Central memory CD8-positive, alpha-beta T cell (primary cell): ENCODE measurements at regions not wholly inside any gene's neighbourhood (a gene's known extent, or its start where the extent isn't known, plus 50 kb on each side); places are given as distances from the start of the nearest gene placed in this dataset.

Source experiments
- ATAC-seq: fragments of 150-1000 bp; cut with Tn5 transposase; replicated peaks from 2 replicates; pipeline ENCODE4 v1.10.0; 2022; ENCODE audit warnings: mild to moderate bottlenecking, moderate FRiP score, moderate number of reproducible peaks; ENCODE audit not compliant: poor library complexity, severe bottlenecking; ENCODE audit errors: extremely low read depth
- DNase-seq, 2 donors: peaks; one replicate each; pipeline ENCODE4 v3.0.0; 2021; ENCODE audit warnings: low spot score in 2 of 2
- H3K27ac Mint-ChIP-seq: one replicate; pipeline ENCODE4 v1.8.0; 2022; ENCODE audit warnings: low read depth, mild to moderate bottlenecking, moderate library complexity, mixed read lengths
- H3K27me3 Mint-ChIP-seq: one replicate; pipeline ENCODE4 v1.8.0; 2022; ENCODE audit warnings: mixed read lengths
- H3K36me3 Mint-ChIP-seq: one replicate; pipeline ENCODE4 v1.8.0; 2022; ENCODE audit warnings: mild to moderate bottlenecking, moderate library complexity, mixed read lengths; ENCODE audit not compliant: insufficient read depth
- H3K4me1 Mint-ChIP-seq: one replicate; pipeline ENCODE4 v1.8.0; 2022; ENCODE audit warnings: mixed read lengths
- H3K4me3 Mint-ChIP-seq: one replicate; pipeline ENCODE4 v1.8.0; 2022; ENCODE audit warnings: mild to moderate bottlenecking, moderate library complexity, mixed read lengths
- H3K9me3 Mint-ChIP-seq: one replicate; pipeline ENCODE4 v1.8.0; 2022; ENCODE audit warnings: mixed read lengths

DNA sequence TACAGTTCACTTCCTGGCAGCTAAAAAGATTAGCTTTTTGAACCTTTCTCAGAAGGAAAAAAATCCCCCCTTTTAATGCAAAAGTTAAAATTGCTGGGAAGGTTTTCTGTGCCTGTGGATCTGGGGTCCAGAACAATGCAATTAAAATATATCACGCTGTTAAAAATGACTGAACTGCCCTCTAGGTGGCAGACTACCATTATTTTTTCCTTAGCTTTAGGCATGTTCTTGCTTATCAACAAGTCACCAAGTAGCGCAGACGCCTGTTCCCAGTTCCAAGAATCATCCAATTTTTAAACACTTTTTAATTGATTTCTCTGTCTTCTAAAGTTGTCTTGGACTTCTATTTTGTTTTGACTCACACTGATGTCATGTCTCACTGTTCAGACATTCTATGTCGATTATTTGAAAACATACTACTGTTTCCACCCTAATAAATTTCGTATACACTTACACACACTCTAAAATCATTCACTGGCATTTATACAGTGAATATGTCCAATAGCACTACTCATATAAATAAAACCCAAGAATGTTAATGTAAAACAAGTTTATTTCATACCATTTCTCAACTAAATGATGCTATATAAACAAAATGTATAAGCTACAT is 661.6 kb downstream of the RAPGEF2 start:
- Mint-ChIP-seq H3K4me3 (no peak overlapping the region), H3K27me3 (no peaks in the 10 kb centered on the region), H3K9me3 (peaks cover 9% of the 10 kb centered on the region), H3K27ac (no peak overlapping the region), H3K4me1 (no peaks in the 10 kb centered on the region), H3K36me3 (no peaks in the 10 kb centered on the region)
- DNase-seq: no peak
- no peak for ATAC-seq

DNA sequence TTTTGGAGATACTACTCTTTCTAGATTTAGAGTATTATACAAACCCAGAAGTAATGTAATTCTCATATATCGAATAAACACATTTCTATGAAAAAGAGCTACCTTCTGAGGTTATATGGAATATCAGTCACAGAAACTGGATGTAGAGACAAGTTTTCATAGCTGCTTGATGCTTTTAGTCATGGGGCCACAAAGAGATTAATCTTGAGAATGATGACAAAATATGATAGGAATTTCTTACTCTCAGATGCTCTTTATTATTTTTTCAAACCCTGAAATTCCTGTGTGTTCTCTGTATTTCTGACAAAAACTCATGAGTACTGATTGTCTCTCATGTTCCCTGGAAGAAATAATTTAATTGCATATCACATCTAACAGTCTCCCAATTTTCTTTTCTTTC is 662.5 kb downstream of the RAPGEF2 start:
- Mint-ChIP-seq H3K4me3 (no peak overlapping the region), H3K9me3 (peaks cover 9% of the 10 kb centered on the region), H3K27ac (no peak overlapping the region), H3K27me3 (no peaks in the 10 kb centered on the region), H3K36me3 (no peaks in the 10 kb centered on the region), H3K4me1 (no peaks in the 10 kb centered on the region)
- DNase-seq: no peak
- ATAC-seq: no peak

DNA sequence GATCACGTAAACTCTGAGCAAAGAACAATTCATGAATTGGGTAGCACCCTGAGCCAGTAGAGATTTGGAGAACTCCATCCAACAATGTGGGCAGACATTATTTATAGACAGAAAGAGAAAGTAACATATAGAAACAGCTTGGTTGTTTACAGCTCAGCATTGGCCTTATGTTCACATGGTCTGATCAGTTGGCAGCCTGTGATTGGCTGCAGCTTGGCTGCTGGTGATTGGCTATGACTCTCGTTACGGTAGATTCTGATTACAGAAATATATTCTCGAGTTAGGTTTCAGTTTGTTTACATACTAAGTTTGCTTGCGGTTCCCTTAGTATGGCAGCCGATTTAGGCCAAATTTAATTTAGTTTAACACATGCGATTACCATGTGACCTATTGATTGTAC is 663.4 kb downstream of the RAPGEF2 start:
- H3K36me3 Mint-ChIP-seq: no peaks in the 10 kb centered on the region
- ATAC-seq (no peak), DNase-seq (no peak)
- H3K27ac Mint-ChIP-seq: no peak overlapping the region
- no peaks in the 10 kb centered on the region for H3K27me3 Mint-ChIP-seq
- H3K9me3 Mint-ChIP-seq: peaks cover 9% of the 10 kb centered on the region
- no peak overlapping the region for H3K4me3 Mint-ChIP-seq
- H3K4me1 Mint-ChIP-seq: no peaks in the 10 kb centered on the region

DNA sequence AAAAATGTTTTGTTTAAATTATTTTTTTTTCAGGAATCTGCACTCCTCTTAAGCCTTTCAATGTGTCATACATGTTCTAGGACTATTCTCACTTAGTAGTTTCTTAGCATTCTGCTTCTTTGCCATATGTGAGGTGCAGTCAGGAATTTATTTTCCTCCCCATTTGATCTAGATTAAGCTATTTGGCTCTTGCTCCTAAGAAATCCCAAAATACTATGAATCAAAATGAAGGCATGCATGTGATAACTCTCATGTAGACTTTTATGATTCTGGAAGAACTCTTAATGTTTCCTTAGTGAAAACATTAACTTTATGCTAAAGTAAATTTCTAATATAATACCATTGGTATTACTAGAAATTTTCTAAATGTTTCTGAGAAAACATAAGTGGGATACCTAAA is 664.5 kb downstream of the RAPGEF2 start:
- Mint-ChIP-seq H3K27me3 (no peaks in the 10 kb centered on the region), H3K4me1 (no peaks in the 10 kb centered on the region), H3K27ac (no peak overlapping the region), H3K36me3 (no peaks in the 10 kb centered on the region), H3K9me3 (peaks cover 11% of the 10 kb centered on the region), H3K4me3 (no peak overlapping the region)
- DNase-seq (no peak), ATAC-seq (no peak)

DNA sequence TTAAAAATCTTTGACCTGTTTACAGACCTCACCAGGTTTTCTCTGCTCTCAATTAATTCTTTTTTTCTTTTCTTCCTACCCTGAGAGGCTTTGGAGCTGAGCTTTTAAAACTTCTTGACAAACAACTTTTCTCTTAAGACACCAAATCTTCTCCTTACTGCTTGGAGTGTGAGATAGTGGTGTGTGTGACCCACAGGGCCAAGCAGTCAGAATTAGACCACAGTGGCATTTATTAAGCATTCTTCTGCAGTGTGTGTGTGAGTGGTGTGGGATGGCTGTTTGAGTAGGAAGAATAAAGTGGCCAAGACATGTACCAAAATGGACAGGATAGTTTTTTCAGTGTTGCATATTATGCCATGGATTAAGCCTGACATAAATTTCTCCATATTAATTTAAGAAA is 665.1 kb downstream of the RAPGEF2 start:
- ATAC-seq: no peak
- Mint-ChIP-seq H3K4me3 (no peak overlapping the region), H3K36me3 (no peaks in the 10 kb centered on the region), H3K27me3 (no peaks in the 10 kb centered on the region), H3K4me1 (no peaks in the 10 kb centered on the region), H3K27ac (no peak overlapping the region), H3K9me3 (peaks cover 14% of the 10 kb centered on the region)
- DNase-seq: no peak

DNA sequence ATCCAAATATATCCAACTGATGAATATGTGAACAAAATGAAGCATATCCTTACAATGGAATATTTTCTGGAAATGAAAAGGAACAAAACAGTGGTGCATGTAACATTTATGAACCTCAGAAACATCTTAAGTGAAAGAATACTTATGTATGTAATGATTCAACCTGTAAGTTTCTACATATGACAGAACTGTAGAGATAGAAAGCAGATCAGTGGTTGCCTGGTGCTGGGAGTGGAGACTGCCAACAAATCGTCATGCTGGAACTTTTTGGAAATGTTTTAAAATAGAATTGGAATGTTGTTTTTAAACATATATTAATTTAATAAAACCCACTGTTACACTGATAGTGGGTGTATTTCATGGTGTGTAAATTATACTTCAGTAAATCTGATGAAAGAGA is 667.5 kb downstream of the RAPGEF2 start:
- DNase-seq: no peak
- peaks cover 10% of the 10 kb centered on the region for H3K9me3 Mint-ChIP-seq

DNA sequence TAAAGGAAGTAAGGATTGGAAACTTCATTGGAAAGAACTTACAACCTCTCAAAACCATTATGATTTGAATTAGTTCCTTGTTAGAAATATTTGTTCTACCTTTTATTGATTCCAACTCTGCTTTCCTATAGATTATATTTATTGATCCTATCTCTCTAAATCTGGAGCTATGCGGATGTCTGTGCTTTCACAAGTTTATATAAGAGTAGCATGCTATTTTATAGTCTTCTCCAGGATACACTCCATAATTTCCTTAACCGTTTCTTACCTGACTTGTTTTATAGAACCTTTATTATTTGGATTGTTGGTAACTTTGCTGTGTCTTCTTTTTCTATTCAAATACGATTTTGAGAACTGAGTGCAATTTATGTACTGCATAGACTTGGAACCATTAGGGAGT is 668.1 kb downstream of the RAPGEF2 start:
- Mint-ChIP-seq H3K36me3 (no peaks in the 10 kb centered on the region), H3K27ac (no peak overlapping the region), H3K27me3 (no peaks in the 10 kb centered on the region), H3K4me1 (no peaks in the 10 kb centered on the region), H3K9me3 (peaks cover 8% of the 10 kb centered on the region), H3K4me3 (no peak overlapping the region)
- no peak for ATAC-seq
- no peak for DNase-seq

More for the DNA sequence above, 667.5 kb downstream of the RAPGEF2 start:
- H3K27me3 Mint-ChIP-seq: no peaks in the 10 kb centered on the region
- no peak overlapping the region for H3K27ac Mint-ChIP-seq
- no peaks in the 10 kb centered on the region for H3K4me1 Mint-ChIP-seq
- no peak for ATAC-seq
- no peak overlapping the region for H3K4me3 Mint-ChIP-seq
- no peaks in the 10 kb centered on the region for H3K36me3 Mint-ChIP-seq

DNA sequence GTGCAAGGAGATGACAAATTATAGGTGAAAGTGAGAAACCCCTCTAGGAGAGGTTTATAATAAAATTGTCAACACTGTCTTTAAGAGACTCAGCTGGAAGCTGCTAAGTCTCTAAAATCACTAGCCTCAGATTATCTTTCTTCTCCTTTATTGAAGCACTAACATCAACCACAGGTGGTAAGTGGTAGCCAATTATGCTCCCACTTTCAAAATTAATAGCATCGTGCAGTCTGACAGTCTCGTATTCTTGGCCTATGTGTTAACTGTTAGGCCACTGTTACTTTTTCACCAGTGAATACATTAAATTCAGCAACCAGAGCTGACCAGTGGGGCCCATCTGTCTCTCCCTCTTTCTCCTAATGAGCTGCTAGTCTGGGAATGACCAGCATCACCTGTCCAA is 674.1 kb downstream of the RAPGEF2 start:
- no peaks in the 10 kb centered on the region for H3K36me3 Mint-ChIP-seq
- ATAC-seq (no peak), DNase-seq (no peak)
- H3K4me3 Mint-ChIP-seq: no peak overlapping the region
- H3K4me1 Mint-ChIP-seq: no peaks in the 10 kb centered on the region
- no peaks in the 10 kb centered on the region for H3K27me3 Mint-ChIP-seq
- no peak overlapping the region for H3K27ac Mint-ChIP-seq
- H3K9me3 Mint-ChIP-seq: peaks cover 12% of the 10 kb centered on the region

DNA sequence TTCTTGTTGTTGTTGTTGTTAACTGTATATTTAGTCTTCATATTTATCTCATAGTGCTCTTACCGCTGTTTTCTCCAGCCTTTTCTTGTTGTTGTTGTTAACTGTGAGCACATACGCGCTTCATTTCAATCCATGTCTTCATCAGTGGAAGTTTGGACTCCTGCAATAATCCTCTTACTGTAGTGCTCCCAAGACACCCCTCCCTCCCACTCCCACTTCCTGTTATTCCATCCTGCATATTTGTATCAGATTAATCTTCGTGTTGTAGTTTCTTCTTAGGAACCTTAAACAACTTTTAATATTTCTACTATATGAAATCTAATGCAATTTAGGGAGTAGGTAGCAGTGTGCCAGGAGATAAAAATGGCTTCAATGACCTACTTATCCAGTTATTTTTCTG is 674.8 kb downstream of the RAPGEF2 start:
- Mint-ChIP-seq H3K9me3 (peaks cover 7% of the 10 kb centered on the region), H3K4me3 (no peak overlapping the region), H3K27ac (no peak overlapping the region), H3K4me1 (no peaks in the 10 kb centered on the region), H3K36me3 (no peaks in the 10 kb centered on the region), H3K27me3 (no peaks in the 10 kb centered on the region)
- ATAC-seq (no peak), DNase-seq (no peak)

DNA sequence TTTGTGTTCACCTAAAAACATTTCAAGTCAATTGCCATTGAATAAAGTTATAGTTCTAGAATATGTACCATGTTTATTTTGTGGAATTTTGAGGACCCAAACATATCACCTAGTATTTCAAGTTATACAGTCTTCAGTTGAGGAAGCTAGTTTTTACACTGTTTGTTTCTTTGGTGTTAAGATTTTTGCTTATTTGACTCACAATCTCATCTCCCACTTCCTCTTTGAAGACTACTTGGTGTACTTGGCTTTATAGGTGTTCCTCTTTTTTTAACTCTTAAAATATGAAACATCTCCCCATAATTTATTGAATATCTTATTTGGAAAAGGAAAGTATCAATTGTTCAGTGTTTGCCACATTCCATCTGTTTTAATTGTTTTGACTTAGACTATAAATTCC is 675.4 kb downstream of the RAPGEF2 start:
- peaks cover 7% of the 10 kb centered on the region for H3K9me3 Mint-ChIP-seq
- H3K27ac Mint-ChIP-seq: no peak overlapping the region
- no peaks in the 10 kb centered on the region for H3K36me3 Mint-ChIP-seq
- no peak for ATAC-seq
- no peak overlapping the region for H3K4me3 Mint-ChIP-seq
- H3K27me3 Mint-ChIP-seq: no peaks in the 10 kb centered on the region
- DNase-seq: no peak
- no peaks in the 10 kb centered on the region for H3K4me1 Mint-ChIP-seq

DNA sequence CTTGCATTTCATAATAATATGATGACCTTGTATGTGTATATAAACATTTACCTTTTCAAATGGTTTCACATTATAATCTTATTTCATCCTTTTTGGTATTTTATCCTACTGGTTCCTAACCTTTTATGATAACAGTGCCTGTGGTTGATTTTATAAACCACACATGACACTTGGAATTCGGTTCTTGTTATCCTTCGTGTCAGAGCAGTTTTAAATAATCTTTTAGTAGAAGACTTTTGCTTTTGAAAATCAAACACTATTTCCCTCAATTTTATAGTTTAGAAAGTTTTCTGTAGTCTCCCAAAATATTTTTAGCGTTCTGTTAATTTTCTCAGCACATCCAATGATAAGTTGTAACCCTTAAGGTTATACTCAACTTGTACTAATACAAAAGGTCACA is 676.8 kb downstream of the RAPGEF2 start:
- no peaks in the 10 kb centered on the region for H3K36me3 Mint-ChIP-seq
- ATAC-seq (no peak), DNase-seq (no peak)
- peaks cover 9% of the 10 kb centered on the region for H3K9me3 Mint-ChIP-seq
- H3K4me3 Mint-ChIP-seq: no peak overlapping the region
- no peaks in the 10 kb centered on the region for H3K27me3 Mint-ChIP-seq
- H3K4me1 Mint-ChIP-seq: no peaks in the 10 kb centered on the region
- no peak overlapping the region for H3K27ac Mint-ChIP-seq

DNA sequence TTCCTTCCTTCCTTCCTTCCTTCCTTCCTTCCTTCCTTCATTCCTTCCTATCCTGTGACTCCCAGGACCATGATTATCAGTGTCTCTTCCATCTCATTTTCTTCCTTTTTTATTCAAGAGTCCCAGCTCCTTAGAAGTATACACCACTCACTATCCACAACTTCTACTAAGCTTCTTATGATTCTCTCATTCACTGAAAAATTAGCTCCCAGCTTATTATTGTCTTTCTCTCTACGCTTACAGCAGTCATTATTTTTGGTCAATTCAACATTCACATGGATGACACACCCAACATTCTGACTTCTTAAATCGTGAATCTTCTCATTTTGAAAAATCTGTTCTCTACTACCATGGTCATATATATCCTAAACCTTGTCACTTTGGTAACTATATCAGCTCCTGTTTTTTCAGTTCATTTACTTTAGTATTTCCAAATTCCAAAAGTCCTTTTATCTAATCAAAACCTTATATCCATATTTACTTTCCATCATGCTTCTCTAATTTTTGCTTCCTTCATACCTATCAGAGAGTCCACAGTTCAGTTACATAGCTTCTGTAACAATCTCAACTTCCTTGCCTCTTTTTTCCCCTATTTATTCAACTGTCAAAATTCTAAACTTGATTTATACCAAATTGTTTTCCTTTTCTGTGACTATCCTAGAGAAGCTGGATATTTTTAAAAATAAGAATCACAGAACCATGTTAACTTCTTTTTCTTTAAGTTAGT is 677.5 kb downstream of the RAPGEF2 start:
- H3K36me3 Mint-ChIP-seq: no peaks in the 10 kb centered on the region
- H3K4me3 Mint-ChIP-seq: no peak overlapping the region
- DNase-seq (no peak), ATAC-seq (no peak)
- H3K27ac Mint-ChIP-seq: no peak overlapping the region
- no peaks in the 10 kb centered on the region for H3K27me3 Mint-ChIP-seq
- no peaks in the 10 kb centered on the region for H3K4me1 Mint-ChIP-seq
- peaks cover 12% of the 10 kb centered on the region for H3K9me3 Mint-ChIP-seq

DNA sequence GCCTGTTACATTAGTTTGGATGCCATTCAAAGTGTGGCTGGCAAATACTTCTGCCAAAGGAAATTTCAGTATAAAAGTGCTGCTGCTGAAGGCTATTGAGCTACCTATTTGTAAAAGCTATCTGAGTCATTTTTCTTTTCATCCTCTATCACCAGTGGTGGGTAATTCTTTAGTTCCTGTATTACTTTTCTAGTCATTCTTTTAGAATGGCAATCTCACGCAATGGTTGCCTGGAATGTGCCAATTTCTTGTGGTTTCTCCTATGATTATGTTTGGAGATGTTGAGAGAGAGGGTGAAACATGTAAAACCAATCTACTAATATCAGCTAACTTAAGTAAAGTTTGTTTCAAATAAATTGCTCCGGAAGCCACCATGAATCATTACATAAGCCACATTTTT is 685.0 kb downstream of the RAPGEF2 start:
- Mint-ChIP-seq H3K4me3 (no peak overlapping the region), H3K27me3 (no peaks in the 10 kb centered on the region), H3K36me3 (no peaks in the 10 kb centered on the region), H3K27ac (no peak overlapping the region), H3K9me3 (peaks cover 13% of the 10 kb centered on the region), H3K4me1 (no peaks in the 10 kb centered on the region)
- DNase-seq (no peak), ATAC-seq (no peak)
